GM13976 (cell line): ENCODE measurements at regions not wholly inside any gene's neighbourhood (a gene's known extent, or its start where the extent isn't known, plus 50 kb on each side); places are given as distances from the start of the nearest gene placed in this dataset.

Experiments
- DNase-seq: peaks from one replicate; pipeline ENCODE4 v3.0.0; 2012; ENCODE audit warnings: low spot score
- CTCF ChIP-seq: IDR thresholded peaks from 2 replicates; pipeline ENCODE4 v1.5.1; 2012; ENCODE audit warnings: borderline replicate concordance, mild to moderate bottlenecking; ENCODE audit not compliant: insufficient read depth; ENCODE audit errors: extremely low read depth, missing control alignments, control extremely low read depth
- in situ Hi-C: fragments of 300-500 bp; cut with MboI; formaldehyde crosslinking; loops from one replicate; pipeline ENCODE4 v1.12.0; 2022; ENCODE audit warnings: low sequenced_read_pairs, mixed read lengths, inconsistent platforms; ENCODE audit not compliant: unreplicated experiment

GRCh38 chr21:35256468-35256988, 207.4 kb upstream of the RUNX1 start:
- TF ChIP-seq CTCF, result no peak
- no peak for DNase-seq
- in situ Hi-C loops, result no loop called here

- DNase-seq, result no peak
- TF ChIP-seq CTCF, result no peak
- in situ Hi-C loops, result no loop called here
These were observed 205.7 kb upstream of the RUNX1 start for GRCh38 chr21:35254765-35255138.

- DNase-seq, result no peak
- in situ Hi-C loops, result no loop called here
These were observed 205.1 kb upstream of the RUNX1 start for GRCh38 chr21:35254006-35254764.

GRCh38 chr21:35252831-35253230, 203.7 kb upstream of the RUNX1 start:
- DNase-seq, result no peak
- in situ Hi-C loops, result no loop called here
- no peak for TF ChIP-seq CTCF

More at GRCh38 chr21:35254006-35254764, 205.1 kb upstream of the RUNX1 start:
- TF ChIP-seq CTCF, result no peak

GRCh38 chr21:35249636-35250035, 200.5 kb upstream of the RUNX1 start:
- TF ChIP-seq CTCF, result no peak
- DNase-seq, result no peak
- in situ Hi-C loops, result no loop called here

- in situ Hi-C loops, result no loop called here
- no peak for TF ChIP-seq CTCF
- DNase-seq, result no peak
These were observed 196.8 kb upstream of the RUNX1 start for GRCh38 chr21:35245879-35246278.
